HG03457 (cell line): ENCODE measurements at regions not wholly inside any gene's neighbourhood (a gene's known extent, or its start where the extent isn't known, plus 50 kb on each side); places are given as distances from the start of the nearest gene placed in this dataset.
A peak's percentile ranks its signal among the peaks of the same experiment; 100 is the strongest.
"Not testable (repeated sequence)": the region's sequence is repeated elsewhere in the genome, so short reads cannot be mapped to it uniquely, and the experiment has no call there.

Experiments
- ATAC-seq: cut with Tn5 transposase; IDR thresholded peaks from one replicate; pipeline ENCODE4 v1.9.1; 2021; ENCODE audit warnings: moderate number of reproducible peaks; ENCODE audit not compliant: unreplicated experiment

GRCh38 chr14:89661392-89661791, 244.4 kb upstream of the FOXN3 start:
- ATAC-seq, result no peak

DNA sequence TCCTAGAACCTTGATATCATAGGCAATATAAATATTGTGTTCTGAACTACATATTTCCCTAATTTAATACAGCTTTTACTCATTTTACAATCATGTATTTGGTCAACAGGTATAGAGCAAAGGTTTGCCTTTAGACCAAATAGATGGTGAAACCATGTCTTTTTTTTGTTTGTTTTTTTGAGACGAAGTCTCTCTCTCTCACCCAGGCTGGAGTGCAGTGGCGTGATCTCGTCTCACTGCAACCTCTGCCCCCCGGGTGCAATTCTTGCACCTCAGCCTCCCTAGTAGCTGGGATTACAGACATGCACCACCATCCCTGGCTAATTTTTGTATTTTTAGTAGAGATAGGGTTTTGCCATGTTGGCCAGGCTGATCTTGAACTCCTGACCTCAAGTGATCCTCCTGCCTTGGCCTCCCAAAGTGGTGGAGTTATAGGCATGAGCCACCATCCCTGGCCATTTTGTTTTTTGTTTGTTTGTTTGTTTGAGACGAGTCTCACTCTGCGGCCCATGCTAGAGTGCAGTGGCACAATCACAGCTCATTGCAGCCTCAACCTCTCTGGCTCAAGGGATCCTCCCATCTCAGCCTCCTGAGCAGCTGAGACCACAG, 243.7 kb upstream of the FOXN3 start:
- not testable (repeated sequence) for ATAC-seq

DNA sequence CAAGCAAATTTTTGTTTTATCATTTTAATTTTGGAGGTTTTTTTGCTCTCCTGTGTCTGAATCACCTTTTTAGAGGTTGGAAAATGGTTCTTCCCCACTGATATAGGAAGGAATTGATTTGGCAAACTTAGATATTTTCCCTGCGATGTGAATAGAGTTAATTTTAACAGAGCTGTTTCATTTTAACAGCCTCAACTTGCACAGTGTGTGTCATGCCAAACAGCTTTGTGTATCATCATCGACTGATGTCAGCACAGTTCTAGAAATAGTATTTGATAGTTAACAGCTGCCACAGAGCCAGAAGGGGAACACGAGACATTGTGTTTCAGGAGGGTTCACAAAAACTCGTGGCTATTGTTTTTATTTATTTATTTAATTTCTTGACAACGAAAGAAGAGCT, 243.1 kb upstream of the FOXN3 start:
- ATAC-seq, result no peak

DNA sequence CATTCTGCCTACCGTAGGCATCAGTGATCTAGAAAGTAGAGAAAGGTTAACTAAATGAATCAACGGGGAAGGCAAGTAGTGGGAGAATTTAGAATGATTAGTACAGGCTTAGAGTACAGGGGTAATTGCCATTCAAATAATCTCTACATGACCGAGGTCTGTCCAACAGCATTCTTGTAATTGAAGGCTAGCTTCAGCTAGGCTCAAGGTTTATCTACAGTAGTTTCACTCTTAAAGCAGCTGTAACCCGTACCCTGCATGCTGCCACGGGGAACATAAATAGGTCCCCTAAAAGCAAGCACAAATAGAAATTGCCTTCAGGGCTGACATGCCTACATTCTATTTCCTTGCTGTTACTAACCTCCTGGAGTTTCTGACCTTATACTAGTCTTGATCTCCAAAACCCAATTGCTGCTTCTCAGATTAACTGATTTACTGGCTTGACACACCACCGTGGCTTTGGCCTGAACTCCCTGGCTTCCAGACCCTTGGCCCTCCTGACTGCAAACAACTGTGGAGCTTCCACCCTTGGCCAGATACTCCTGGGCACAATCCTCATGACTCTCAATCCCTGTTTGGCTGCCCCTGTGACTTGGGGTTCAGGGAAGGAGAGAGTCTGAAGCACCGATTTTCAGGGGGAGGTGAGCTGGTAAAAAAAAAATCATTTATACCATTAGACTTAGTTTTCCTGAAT, 242.1 kb upstream of the FOXN3 start:
- ATAC-seq, result no peak

GRCh38 chr14:89657014-89657413, 240.0 kb upstream of the FOXN3 start:
- ATAC-seq, result no peak

GRCh38 chr14:89654998-89655397, 238.0 kb upstream of the FOXN3 start:
- ATAC-seq, result no peak

- no peak for ATAC-seq
Measured at GRCh38 chr14:89652352-89652751, 235.3 kb upstream of the FOXN3 start.

- no peak for ATAC-seq
Measured at GRCh38 chr14:89651805-89652204, 234.8 kb upstream of the FOXN3 start.

GRCh38 chr14:89650077-89650978, 233.3 kb upstream of the FOXN3 start:
- ATAC-seq, result no peak

- ATAC-seq, result no peak
Measured at GRCh38 chr14:89649451-89650075, 232.5 kb upstream of the FOXN3 start.

DNA sequence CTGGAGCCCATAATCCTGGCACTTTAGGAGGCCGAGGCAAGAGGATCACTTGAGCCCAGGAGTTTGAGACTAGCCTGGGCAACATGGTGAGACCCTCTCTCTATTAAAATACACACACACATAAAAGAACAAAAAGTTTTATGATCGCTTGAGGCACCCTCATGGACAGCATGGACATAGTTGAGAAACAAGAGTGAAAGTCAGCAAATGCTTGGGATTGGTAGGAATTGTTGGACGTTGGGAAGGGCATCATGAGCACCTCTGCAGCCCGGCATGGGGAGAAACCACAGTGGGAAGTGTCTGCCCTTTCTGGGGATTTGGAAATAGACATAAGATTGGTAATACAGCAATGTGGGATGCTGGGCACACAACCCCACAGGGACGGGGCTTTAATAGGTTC, 231.9 kb upstream of the FOXN3 start:
- no peak for ATAC-seq

- ATAC-seq, result no peak
Measured at GRCh38 chr14:89648510-89648909, 231.5 kb upstream of the FOXN3 start.

DNA sequence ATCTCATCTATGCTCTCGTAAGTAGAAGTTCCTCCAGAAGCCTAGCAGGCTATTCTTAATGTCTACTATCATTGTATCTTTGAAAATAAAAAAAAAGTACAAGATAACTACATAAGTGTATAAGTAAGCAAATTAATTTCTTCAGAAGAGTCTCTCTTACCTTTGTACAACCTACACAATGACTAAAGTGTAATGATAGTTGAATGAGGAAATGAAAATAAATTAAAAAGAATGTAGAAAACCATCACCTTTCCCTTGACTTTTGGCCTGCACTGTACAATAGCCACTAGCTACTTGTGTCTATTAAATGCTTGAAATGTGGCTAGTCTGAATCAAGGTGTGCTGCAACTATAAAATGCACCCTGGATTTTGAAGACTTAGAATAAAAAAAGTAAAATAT, 229.9 kb upstream of the FOXN3 start:
- no peak for ATAC-seq

DNA sequence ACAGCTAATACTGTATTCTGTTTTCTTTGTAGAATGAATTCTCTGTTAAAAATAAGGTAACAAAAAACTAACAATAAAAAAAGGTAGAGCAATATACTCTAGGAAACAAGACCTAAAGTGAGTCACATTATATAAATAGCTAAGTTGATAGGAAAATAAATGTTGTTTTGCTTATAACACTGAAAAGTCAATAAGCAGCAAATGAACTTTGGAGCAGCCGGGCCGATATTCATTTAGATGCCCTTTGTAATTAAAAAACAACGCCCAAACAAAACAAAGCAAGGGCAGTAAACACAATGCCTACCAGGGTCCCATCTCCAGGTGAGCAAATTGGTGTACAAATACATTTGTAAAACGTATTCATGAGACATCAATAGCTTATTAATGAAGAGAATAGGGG, 227.6 kb upstream of the FOXN3 start:
- no peak for ATAC-seq

- ATAC-seq, result peak; percentile 94
Measured at GRCh38 chr14:89641495-89642175, 224.6 kb upstream of the FOXN3 start.

DNA sequence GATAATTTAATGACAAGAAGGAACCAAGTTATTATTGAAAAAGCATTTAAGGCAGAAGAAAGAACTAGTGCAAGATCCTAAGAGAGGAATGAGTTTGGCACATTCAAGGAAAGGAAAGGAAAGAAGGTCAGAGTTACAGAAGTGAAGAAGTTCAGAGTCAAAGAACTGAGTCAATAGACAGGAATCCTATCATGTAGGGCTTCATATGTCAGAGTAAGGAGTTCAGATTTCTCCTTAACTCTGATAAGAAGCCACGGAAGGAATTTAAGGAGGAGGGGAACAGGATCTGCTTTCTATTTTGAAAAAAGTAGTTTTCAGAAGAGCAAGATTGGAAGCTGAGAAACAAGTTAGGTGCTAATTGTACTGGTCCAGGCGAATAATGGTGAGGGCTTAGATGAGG, 223.1 kb upstream of the FOXN3 start:
- no peak for ATAC-seq

DNA sequence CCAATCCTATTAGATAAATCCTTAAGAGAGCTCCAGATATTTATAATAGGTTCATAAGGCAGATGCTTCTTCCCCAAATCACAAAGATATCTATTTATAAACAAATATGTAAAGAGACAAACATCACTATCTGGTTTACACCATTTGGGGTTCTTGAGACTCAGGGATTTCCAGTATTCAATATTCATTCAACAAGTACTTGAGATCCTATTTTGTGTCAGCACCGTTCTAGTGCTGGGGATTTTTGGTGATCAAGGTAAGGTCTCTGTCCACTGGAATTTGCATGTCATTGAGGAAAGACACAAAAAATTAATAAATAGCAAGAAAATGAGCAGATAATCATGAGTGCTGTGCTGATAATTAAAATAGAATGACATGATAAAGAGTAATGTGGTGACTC, 222.7 kb upstream of the FOXN3 start:
- no peak for ATAC-seq

DNA sequence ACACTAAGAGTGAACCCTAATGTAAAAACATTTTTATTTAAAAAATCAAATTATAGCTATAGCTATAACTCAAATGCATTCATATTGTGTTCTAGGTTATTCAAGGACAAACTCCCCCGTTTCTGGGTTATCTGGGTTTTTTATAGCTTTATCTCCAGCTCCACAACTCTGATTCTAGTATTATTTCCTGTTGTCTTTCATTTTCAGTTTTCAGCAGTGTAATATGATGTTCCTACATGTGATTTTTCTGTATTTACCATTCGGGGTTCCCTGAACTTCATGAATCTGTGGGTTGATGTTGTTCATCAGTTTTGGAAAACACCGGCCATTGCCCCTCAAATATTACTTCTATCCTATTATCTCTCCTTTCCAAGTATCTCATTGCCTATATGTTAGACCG, 221.9 kb upstream of the FOXN3 start:
- ATAC-seq, result no peak

GRCh38 chr14:89637581-89637980, 220.5 kb upstream of the FOXN3 start:
- ATAC-seq, result no peak

GRCh38 chr14:89635615-89636014, 218.6 kb upstream of the FOXN3 start:
- no peak for ATAC-seq

- ATAC-seq, result no peak
Measured at GRCh38 chr14:89634037-89634436, 217.0 kb upstream of the FOXN3 start.
